ENCODE measurements at regions not wholly inside any gene's neighbourhood (a gene's known extent, or its start where the extent isn't known, plus 50 kb on each side); places are given as distances from the start of the nearest gene placed in this dataset.
"Not testable (repeated sequence)": the region's sequence is repeated elsewhere in the genome, so short reads cannot be mapped to it uniquely, and the experiment has no call there.

DNA sequence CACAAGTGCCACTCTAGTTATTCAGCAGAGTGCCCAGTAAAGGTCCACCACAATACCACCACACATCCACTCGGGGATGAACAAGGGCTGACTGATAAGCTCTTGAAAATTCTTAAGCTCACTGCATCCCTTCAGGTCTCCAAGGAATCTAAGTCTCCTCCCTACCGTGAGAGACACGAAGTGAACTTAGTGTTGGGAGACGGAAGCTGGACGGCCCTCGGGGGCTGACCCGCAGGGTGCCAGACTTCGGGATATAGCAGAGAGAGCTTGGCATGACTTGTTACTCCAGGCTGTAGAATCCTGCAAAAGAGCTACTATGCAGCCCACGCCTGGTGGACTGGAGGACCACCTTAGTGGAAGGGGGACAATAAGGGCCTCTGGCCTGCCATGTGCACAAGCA, 75.1 kb downstream of the LYZL1 start:
- not testable (repeated sequence) for H3K9me3 Mint-ChIP-seq (ENCODE audit: low read depth); H3K27me3 Mint-ChIP-seq (ENCODE audit: low read depth); H3K27ac Mint-ChIP-seq (ENCODE audit: unreplicated experiment); DNase-seq (ENCODE audit: low spot score); H3K4me1 Mint-ChIP-seq (ENCODE audit: low read depth); H3K36me3 Mint-ChIP-seq (ENCODE audit: low read depth); H3K4me3 Mint-ChIP-seq (ENCODE audit: unreplicated experiment)

DNA sequence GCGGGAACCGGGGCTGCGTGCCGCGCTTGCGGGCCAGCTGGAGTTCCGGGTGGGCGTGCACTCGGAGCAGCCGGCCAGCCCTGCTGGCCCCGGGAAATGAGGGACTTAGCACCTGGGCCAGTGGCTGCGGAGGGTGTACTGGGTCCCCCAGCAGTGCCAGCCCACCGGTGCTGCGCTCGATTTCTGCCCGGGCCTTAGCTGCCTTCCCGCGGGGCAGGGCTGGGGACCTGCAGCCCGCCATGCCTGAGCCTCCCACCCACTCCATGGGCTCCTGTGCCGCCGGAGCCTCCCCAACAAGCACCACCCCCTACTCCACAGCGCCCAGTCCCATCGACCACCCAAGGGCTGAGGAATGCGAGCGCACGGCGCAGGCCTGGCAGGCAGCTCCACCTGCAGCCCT, 77.3 kb downstream of the LYZL1 start:
- H3K9me3 Mint-ChIP-seq (ENCODE audit: low read depth); H3K36me3 Mint-ChIP-seq (ENCODE audit: low read depth); H3K4me3 Mint-ChIP-seq (ENCODE audit: unreplicated experiment); DNase-seq (ENCODE audit: low spot score); H3K27ac Mint-ChIP-seq (ENCODE audit: unreplicated experiment); H3K27me3 Mint-ChIP-seq (ENCODE audit: low read depth): not testable (repeated sequence)
- peaks cover 27% of the 10 kb centered on the region for H3K4me1 Mint-ChIP-seq (ENCODE audit: low read depth)

DNA sequence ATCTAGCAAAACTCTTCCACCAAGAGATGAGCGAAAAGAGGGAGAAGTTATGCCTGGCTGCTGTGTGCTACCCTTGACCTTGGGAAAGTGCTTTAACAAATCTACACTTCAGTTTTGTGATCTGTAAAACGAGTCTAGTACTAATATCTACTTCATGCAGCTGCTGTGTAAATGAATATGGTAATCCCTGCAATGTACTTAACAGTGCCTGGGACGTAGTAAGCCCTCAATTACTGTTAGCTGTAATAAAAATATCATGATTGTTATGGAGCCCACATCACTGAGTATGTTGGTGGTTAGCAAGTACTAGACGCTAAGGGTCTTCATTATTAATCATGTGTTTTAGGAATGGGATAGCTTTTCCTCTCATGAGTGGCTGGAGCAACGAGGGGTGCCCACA, 80.5 kb downstream of the LYZL1 start:
- no peaks in the 10 kb centered on the region for H3K27me3 Mint-ChIP-seq (ENCODE audit: low read depth)

DNA sequence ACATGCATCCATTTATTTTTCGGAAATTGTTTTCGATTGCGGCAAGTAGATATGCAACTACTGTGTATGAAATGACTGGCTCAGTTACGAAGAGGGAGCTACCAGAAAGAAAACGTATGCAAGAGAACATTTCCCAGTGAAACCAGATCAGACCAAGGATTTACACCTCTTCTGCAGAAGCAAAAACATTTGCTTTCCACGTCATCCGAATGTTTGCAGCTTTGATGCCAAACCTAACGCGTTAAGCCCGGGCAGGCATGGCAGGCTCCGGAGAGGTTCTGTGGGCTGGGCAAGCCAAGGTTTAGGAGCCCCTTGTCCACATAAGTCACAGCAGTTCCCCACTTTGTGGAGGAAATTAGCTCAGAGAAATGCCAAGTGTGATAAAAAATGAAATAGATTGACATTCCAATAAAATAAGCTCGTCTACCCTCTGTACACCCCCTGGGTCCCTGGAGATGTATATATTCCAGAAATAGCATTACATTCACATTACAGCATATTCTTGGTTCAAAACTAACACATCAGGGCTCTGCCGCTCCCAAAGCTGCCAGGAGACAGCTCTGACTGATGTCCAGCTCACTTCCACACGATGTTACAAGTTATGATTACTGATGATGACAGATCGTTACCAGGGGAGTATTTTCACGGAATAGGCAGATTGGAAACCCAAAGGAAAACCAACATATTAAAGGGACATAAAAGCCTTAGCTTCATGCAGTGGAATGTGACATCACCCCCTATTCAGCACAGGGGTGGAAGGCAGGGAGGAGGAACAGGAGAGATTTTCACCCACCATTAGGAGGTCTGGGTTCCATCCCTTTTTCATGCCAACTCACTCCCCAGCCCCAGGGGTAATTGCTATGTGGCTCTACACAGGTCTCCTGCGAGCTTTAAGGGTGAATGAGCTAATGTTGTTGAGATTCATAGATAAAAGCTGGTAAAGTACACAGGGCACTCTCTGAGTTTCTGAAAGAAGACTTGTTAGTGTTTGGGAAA, 81.5 kb downstream of the LYZL1 start:
- TF ChIP-seq, protein P1, sequence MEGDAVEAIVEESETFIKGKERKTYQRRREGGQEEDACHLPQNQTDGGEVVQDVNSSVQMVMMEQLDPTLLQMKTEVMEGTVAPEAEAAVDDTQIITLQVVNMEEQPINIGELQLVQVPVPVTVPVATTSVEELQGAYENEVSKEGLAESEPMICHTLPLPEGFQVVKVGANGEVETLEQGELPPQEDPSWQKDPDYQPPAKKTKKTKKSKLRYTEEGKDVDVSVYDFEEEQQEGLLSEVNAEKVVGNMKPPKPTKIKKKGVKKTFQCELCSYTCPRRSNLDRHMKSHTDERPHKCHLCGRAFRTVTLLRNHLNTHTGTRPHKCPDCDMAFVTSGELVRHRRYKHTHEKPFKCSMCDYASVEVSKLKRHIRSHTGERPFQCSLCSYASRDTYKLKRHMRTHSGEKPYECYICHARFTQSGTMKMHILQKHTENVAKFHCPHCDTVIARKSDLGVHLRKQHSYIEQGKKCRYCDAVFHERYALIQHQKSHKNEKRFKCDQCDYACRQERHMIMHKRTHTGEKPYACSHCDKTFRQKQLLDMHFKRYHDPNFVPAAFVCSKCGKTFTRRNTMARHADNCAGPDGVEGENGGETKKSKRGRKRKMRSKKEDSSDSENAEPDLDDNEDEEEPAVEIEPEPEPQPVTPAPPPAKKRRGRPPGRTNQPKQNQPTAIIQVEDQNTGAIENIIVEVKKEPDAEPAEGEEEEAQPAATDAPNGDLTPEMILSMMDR (IDR thresholded peaks at IDR 0.05) = no peak
- peak overlapping the region; percentile 60 for H3K4me3 Mint-ChIP-seq (ENCODE audit: unreplicated experiment)
- peak overlapping the region; percentile 87 for H3K27ac Mint-ChIP-seq (ENCODE audit: unreplicated experiment)
- no peaks in the 10 kb centered on the region for H3K9me3 Mint-ChIP-seq (ENCODE audit: low read depth)
- no peaks in the 10 kb centered on the region for H3K36me3 Mint-ChIP-seq (ENCODE audit: low read depth)
- peaks cover 34% of the 10 kb centered on the region for H3K4me1 Mint-ChIP-seq (ENCODE audit: low read depth)
- no peaks in the 10 kb centered on the region for H3K27me3 Mint-ChIP-seq (ENCODE audit: low read depth)
- no peak for DNase-seq (ENCODE audit: low spot score)

More for the DNA sequence above, 80.5 kb downstream of the LYZL1 start:
- Mint-ChIP-seq H3K27ac (ENCODE audit: unreplicated experiment) (peak overlapping the region; percentile 87), H3K9me3 (ENCODE audit: low read depth) (no peaks in the 10 kb centered on the region), H3K4me3 (ENCODE audit: unreplicated experiment) (no peak overlapping the region), H3K36me3 (ENCODE audit: low read depth) (no peaks in the 10 kb centered on the region), H3K4me1 (ENCODE audit: low read depth) (peaks cover 34% of the 10 kb centered on the region)
- no peak for DNase-seq (ENCODE audit: low spot score)
- TF ChIP-seq, protein P1 (IDR thresholded peaks at IDR 0.05) = no peak

DNA sequence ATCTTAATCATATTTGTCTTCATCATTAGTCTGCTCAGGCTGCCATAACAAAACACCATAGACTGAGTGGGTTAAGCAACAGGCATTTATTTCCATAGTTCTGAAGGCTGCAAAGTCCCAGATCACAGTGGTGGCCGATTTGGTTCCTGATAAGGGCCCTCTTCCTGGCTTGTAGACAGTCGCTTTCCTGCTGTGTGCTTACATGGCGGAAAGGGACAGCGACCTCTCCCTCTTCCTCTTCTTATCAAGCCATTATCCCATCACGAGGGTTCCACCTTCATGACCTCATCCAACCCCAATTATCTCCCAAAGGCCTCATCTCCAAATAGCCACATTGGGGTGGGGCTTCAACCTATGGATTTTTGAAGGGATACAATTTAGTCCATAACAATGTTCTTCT, 84.0 kb downstream of the LYZL1 start:
- no peaks in the 10 kb centered on the region for H3K36me3 Mint-ChIP-seq (ENCODE audit: low read depth)
- H3K9me3 Mint-ChIP-seq (ENCODE audit: low read depth) = no peaks in the 10 kb centered on the region
- no peaks in the 10 kb centered on the region for H3K27me3 Mint-ChIP-seq (ENCODE audit: low read depth)
- no peak overlapping the region for H3K4me3 Mint-ChIP-seq (ENCODE audit: unreplicated experiment)
- DNase-seq (ENCODE audit: low spot score) = no peak
- no peak overlapping the region for H3K27ac Mint-ChIP-seq (ENCODE audit: unreplicated experiment)
- H3K4me1 Mint-ChIP-seq (ENCODE audit: low read depth) = peaks cover 30% of the 10 kb centered on the region
- TF ChIP-seq, protein P1 (IDR thresholded peaks at IDR 0.05) = no peak

DNA sequence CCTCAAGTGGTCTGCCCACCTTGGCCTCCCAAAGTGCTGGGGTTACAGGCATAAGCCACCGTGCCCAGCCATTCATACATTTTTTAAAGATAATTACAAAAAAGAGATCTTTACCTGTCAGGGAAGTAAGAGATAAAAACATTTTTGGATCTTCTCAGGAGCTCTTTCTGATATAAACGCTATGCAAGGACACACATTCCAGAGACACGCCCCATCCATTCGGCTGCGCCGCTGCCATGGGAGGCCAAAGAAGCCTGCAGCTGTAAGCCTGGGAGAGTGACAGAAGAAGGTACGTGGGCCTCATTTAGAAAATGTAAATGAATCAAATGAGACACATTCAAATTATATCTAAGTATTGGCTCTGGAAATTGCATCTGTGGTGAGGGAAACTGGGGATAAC, 85.3 kb downstream of the LYZL1 start:
- H3K27ac Mint-ChIP-seq (ENCODE audit: unreplicated experiment) = no peak overlapping the region
- H3K27me3 Mint-ChIP-seq (ENCODE audit: low read depth) = no peaks in the 10 kb centered on the region
- no peak for DNase-seq (ENCODE audit: low spot score)
- H3K4me3 Mint-ChIP-seq (ENCODE audit: unreplicated experiment) = no peak overlapping the region
- H3K9me3 Mint-ChIP-seq (ENCODE audit: low read depth) = no peaks in the 10 kb centered on the region
- H3K36me3 Mint-ChIP-seq (ENCODE audit: low read depth) = no peaks in the 10 kb centered on the region
- TF ChIP-seq, protein P1 (IDR thresholded peaks at IDR 0.05) = no peak
- peaks cover 31% of the 10 kb centered on the region for H3K4me1 Mint-ChIP-seq (ENCODE audit: low read depth)
